ENCODE measurements at regions not wholly inside any gene's neighbourhood (a gene's known extent, or its start where the extent isn't known, plus 50 kb on each side); places are given as distances from the start of the nearest gene placed in this dataset.

- H3K36me3 ChIP-seq (ENCODE audit: control insufficient read depth, insufficient read depth, low read length): no peaks in the 10 kb centered on the region
- H3K79me2 ChIP-seq (ENCODE audit: control insufficient read depth, insufficient read depth, low read length): no peaks in the 10 kb centered on the region
- no peaks in the 10 kb centered on the region for H4K20me1 ChIP-seq (ENCODE audit: control insufficient read depth, extremely low read depth, insufficient read depth, low read length)
- no peaks in the 10 kb centered on the region for H3K9me3 ChIP-seq (ENCODE audit: control insufficient read depth, insufficient read depth, low read depth, low read length)
- DNase-seq (ENCODE audit: low read depth in 2 of 2): peak in 1 of 2 donors; percentile 53
- H3K4me3 ChIP-seq (replicated peaks in 1 of 4; ENCODE audit: control extremely low read depth in 1 of 4, insufficient read depth in 1 of 4, low read depth in 3 of 4, low read length in 4 of 4): no peak overlapping the region
- H3K9ac ChIP-seq (ENCODE audit: insufficient read depth, low read length): no peak overlapping the region
- H3K27ac ChIP-seq (ENCODE audit: insufficient read depth, low read length): no peak overlapping the region
- peaks cover 20% of the 10 kb centered on the region for H3K4me1 ChIP-seq (ENCODE audit: control insufficient read depth, extremely low read depth, insufficient read depth, low read length)
- H3K27me3 ChIP-seq (ENCODE audit: control insufficient read depth, insufficient read depth, low read length): no peaks in the 10 kb centered on the region
- TF ChIP-seq, protein P1, sequence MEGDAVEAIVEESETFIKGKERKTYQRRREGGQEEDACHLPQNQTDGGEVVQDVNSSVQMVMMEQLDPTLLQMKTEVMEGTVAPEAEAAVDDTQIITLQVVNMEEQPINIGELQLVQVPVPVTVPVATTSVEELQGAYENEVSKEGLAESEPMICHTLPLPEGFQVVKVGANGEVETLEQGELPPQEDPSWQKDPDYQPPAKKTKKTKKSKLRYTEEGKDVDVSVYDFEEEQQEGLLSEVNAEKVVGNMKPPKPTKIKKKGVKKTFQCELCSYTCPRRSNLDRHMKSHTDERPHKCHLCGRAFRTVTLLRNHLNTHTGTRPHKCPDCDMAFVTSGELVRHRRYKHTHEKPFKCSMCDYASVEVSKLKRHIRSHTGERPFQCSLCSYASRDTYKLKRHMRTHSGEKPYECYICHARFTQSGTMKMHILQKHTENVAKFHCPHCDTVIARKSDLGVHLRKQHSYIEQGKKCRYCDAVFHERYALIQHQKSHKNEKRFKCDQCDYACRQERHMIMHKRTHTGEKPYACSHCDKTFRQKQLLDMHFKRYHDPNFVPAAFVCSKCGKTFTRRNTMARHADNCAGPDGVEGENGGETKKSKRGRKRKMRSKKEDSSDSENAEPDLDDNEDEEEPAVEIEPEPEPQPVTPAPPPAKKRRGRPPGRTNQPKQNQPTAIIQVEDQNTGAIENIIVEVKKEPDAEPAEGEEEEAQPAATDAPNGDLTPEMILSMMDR (conservative IDR thresholded peaks at IDR 0.05 in 1 of 2, IDR thresholded peaks at IDR 0.05 in 1 of 2; ENCODE audit: low read depth in 1 of 2, low read length in 2 of 2): no peak
- no peak for TF ChIP-seq EZH2 (IDR thresholded peaks at IDR 0.05; ENCODE audit: low read length, missing control alignments)
- H3K4me2 ChIP-seq (ENCODE audit: extremely low read depth, insufficient read depth, low read length): no peak overlapping the region
- H2AFZ ChIP-seq (ENCODE audit: low read length): no peak overlapping the region
Observed at GRCh38 chr5:54722846-54723433, 205.4 kb downstream of the SNX18 start.

- Histone ChIP-seq H3K9ac (ENCODE audit: insufficient read depth, low read length) (no peak overlapping the region), H3K9me3 (ENCODE audit: control insufficient read depth, insufficient read depth, low read depth, low read length) (no peaks in the 10 kb centered on the region), H3K4me2 (ENCODE audit: extremely low read depth, insufficient read depth, low read length) (no peak overlapping the region), H3K27me3 (ENCODE audit: control insufficient read depth, insufficient read depth, low read length) (no peaks in the 10 kb centered on the region), H3K4me1 (ENCODE audit: control insufficient read depth, extremely low read depth, insufficient read depth, low read length) (peaks cover 20% of the 10 kb centered on the region), H3K27ac (ENCODE audit: insufficient read depth, low read length) (no peak overlapping the region), H3K4me3 (replicated peaks in 1 of 4; ENCODE audit: control extremely low read depth in 1 of 4, insufficient read depth in 1 of 4, low read depth in 3 of 4, low read length in 4 of 4) (no peak overlapping the region), H2AFZ (ENCODE audit: low read length) (no peak overlapping the region), H4K20me1 (ENCODE audit: control insufficient read depth, extremely low read depth, insufficient read depth, low read length) (no peaks in the 10 kb centered on the region), H3K79me2 (ENCODE audit: control insufficient read depth, insufficient read depth, low read length) (no peaks in the 10 kb centered on the region), H3K36me3 (ENCODE audit: control insufficient read depth, insufficient read depth, low read length) (no peaks in the 10 kb centered on the region)
- TF ChIP-seq, protein P1 (conservative IDR thresholded peaks at IDR 0.05 in 1 of 2, IDR thresholded peaks at IDR 0.05 in 1 of 2; ENCODE audit: low read depth in 1 of 2, low read length in 2 of 2): no peak
- no peak for TF ChIP-seq EZH2 (IDR thresholded peaks at IDR 0.05; ENCODE audit: low read length, missing control alignments)
- no peak for DNase-seq (ENCODE audit: low read depth in 2 of 2)
Observed at GRCh38 chr5:54721951-54722654, 204.5 kb downstream of the SNX18 start.

DNA sequence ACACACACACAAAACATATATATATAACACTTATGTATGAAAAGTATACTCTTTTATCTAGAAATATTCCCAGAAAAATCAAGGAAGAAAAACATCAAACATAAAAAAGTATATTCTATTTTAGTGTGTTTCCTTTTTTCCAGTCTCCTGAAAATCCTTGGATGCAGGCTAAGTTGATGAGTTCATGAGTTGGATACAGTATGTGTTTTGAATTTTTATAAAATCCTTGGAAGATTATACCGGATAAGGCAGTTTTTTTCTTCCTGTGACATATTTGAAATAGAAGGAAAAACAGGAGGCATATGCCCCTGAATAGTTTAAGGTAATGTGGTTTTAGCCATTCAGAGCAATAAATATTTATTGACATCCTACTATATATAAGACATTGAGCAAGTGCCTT lies 203.6 kb downstream of the SNX18 start:
- no peak overlapping the region for H3K9ac ChIP-seq (ENCODE audit: insufficient read depth, low read length)
- H3K27ac ChIP-seq (ENCODE audit: insufficient read depth, low read length): no peak overlapping the region
- no peak overlapping the region for H3K4me3 ChIP-seq (replicated peaks in 1 of 4; ENCODE audit: control extremely low read depth in 1 of 4, insufficient read depth in 1 of 4, low read depth in 3 of 4, low read length in 4 of 4)
- no peaks in the 10 kb centered on the region for H3K9me3 ChIP-seq (ENCODE audit: control insufficient read depth, insufficient read depth, low read depth, low read length)
- no peaks in the 10 kb centered on the region for H4K20me1 ChIP-seq (ENCODE audit: control insufficient read depth, extremely low read depth, insufficient read depth, low read length)
- H3K27me3 ChIP-seq (ENCODE audit: control insufficient read depth, insufficient read depth, low read length): no peaks in the 10 kb centered on the region
- no peak overlapping the region for H3K4me2 ChIP-seq (ENCODE audit: extremely low read depth, insufficient read depth, low read length)
- DNase-seq (ENCODE audit: low read depth in 2 of 2): no peak
- H3K79me2 ChIP-seq (ENCODE audit: control insufficient read depth, insufficient read depth, low read length): no peaks in the 10 kb centered on the region
- no peak for TF ChIP-seq EZH2 (IDR thresholded peaks at IDR 0.05; ENCODE audit: low read length, missing control alignments)
- TF ChIP-seq, protein P1 (conservative IDR thresholded peaks at IDR 0.05 in 1 of 2, IDR thresholded peaks at IDR 0.05 in 1 of 2; ENCODE audit: low read depth in 1 of 2, low read length in 2 of 2): no peak
- H3K4me1 ChIP-seq (ENCODE audit: control insufficient read depth, extremely low read depth, insufficient read depth, low read length): peaks cover 20% of the 10 kb centered on the region
- H2AFZ ChIP-seq (ENCODE audit: low read length): no peak overlapping the region
- no peaks in the 10 kb centered on the region for H3K36me3 ChIP-seq (ENCODE audit: control insufficient read depth, insufficient read depth, low read length)
